WTC11 (cell line): ENCODE measurements at regions not wholly inside any gene's neighbourhood (a gene's known extent, or its start where the extent isn't known, plus 50 kb on each side); places are given as distances from the start of the nearest gene placed in this dataset.

Source experiments
- ATAC-seq: fragments of 200-7000 bp; cut with Tn5 transposase; 2 replicates; pipeline ENCODE4 v1.10.0; 2021; ENCODE audit warnings: mild to moderate bottlenecking, moderate library complexity
- CTCF ChIA-PET: fragments of 300-600 bp; sonication (Branson Sonifier 250); formaldehyde crosslinking; loops from one replicate; lab custom pipeline; 2021; ENCODE audit warnings: antibody characterized with exemption; lab: Charles Lee
- POLR2A ChIA-PET: fragments of 350-600 bp; sonication (Branson Sonifier 250); formaldehyde crosslinking; loops from one replicate; lab custom pipeline; 2021; ENCODE audit warnings: antibody characterized with exemption; lab: Charles Lee
- DNase-seq: peaks from one replicate; pipeline ENCODE4 v3.0.0; 2021; ENCODE audit warnings: low spot score
- H3K27ac Mint-ChIP-seq: 2 replicates; pipeline ENCODE4 v1.8.0; 2021; ENCODE audit warnings: mixed read lengths
- H3K27me3 Mint-ChIP-seq: 2 replicates; pipeline ENCODE4 v1.8.0; 2021; ENCODE audit warnings: low read depth, mild to moderate bottlenecking, moderate library complexity, mixed read lengths
- H3K36me3 Mint-ChIP-seq: 2 replicates; pipeline ENCODE4 v1.8.0; 2021; ENCODE audit warnings: mixed read lengths
- H3K4me1 Mint-ChIP-seq: 2 replicates; pipeline ENCODE4 v1.8.0; 2022; ENCODE audit warnings: mixed read lengths
- H3K4me3 Mint-ChIP-seq: 2 replicates; pipeline ENCODE4 v1.8.0; 2021; ENCODE audit warnings: mild to moderate bottlenecking, moderate library complexity, mixed read lengths
- H3K9me3 Mint-ChIP-seq: 2 replicates; pipeline ENCODE4 v1.8.0; 2021; ENCODE audit warnings: mixed read lengths
- CREM ChIP-seq: sonication (generic); formaldehyde crosslinking; IDR thresholded peaks from 2 replicates; pipeline ENCODE4 v1.8.1; 2022; ENCODE audit warnings: mild to moderate bottlenecking, missing genetic modification reagents, moderate library complexity
- ELF4 ChIP-seq: sonication (generic); formaldehyde crosslinking; IDR thresholded peaks from 2 replicates; pipeline ENCODE4 v1.8.1; 2022; ENCODE audit warnings: low read depth, mild to moderate bottlenecking, moderate library complexity, missing genetic modification reagents
- EMX1 ChIP-seq: fragments of 250-450 bp; sonication (Bioruptor Pico); IDR thresholded peaks from 2 replicates; pipeline ENCODE4 v1.8.0; 2021; ENCODE audit warnings: mild to moderate bottlenecking
- FOXJ3 ChIP-seq: sonication (generic); formaldehyde crosslinking; IDR thresholded peaks from 2 replicates; pipeline ENCODE4 v1.9.0; 2021; ENCODE audit warnings: missing genetic modification reagents, mild to moderate bottlenecking, borderline replicate concordance
- FOXP1 ChIP-seq: sonication (generic); formaldehyde crosslinking; IDR thresholded peaks from 2 replicates; pipeline ENCODE4 v1.8.0; 2022; ENCODE audit warnings: missing genetic modification reagents, mild to moderate bottlenecking, moderate library complexity, borderline replicate concordance
- JAZF1 ChIP-seq: fragments of 250-450 bp; sonication (Bioruptor Pico); IDR thresholded peaks from 2 replicates; pipeline ENCODE4 v1.9.0; 2021; ENCODE audit warnings: moderate library complexity, mild to moderate bottlenecking, inconsistent platforms
- OVOL2 ChIP-seq: fragments of 250-450 bp; sonication (Bioruptor Pico); IDR thresholded peaks from 2 replicates; pipeline ENCODE4 v1.9.0; 2021; ENCODE audit warnings: mild to moderate bottlenecking, borderline replicate concordance
- RELA ChIP-seq: sonication (generic); formaldehyde crosslinking; IDR thresholded peaks from 2 replicates; pipeline ENCODE4 v1.8.1; 2022; ENCODE audit warnings: missing genetic modification reagents, mild to moderate bottlenecking, borderline replicate concordance
- RORB ChIP-seq: fragments of 250-450 bp; sonication (Bioruptor Pico); IDR thresholded peaks from 2 replicates; pipeline ENCODE4 v1.9.0; 2021; ENCODE audit warnings: mild to moderate bottlenecking
- SMAD3 ChIP-seq: sonication (generic); formaldehyde crosslinking; IDR thresholded peaks from 2 replicates; pipeline ENCODE4 v1.8.0; 2022; ENCODE audit warnings: missing genetic modification reagents, mild to moderate bottlenecking, borderline replicate concordance
- SMAD4 ChIP-seq: sonication (generic); formaldehyde crosslinking; IDR thresholded peaks from 2 replicates; pipeline ENCODE4 v1.8.0; 2022; ENCODE audit warnings: mild to moderate bottlenecking, missing genetic modification reagents
- SP1 ChIP-seq: sonication (generic); formaldehyde crosslinking; conservative IDR thresholded peaks from 2 replicates; pipeline ENCODE4 v1.8.1; 2022; ENCODE audit warnings: missing genetic modification reagents
- TEAD1 ChIP-seq: sonication (generic); formaldehyde crosslinking; IDR thresholded peaks from 2 replicates; pipeline ENCODE4 v1.8.0; 2022; ENCODE audit warnings: mild to moderate bottlenecking, missing genetic modification reagents
- TEAD4 ChIP-seq: sonication (generic); formaldehyde crosslinking; IDR thresholded peaks from 2 replicates; pipeline ENCODE4 v1.8.0; 2022; ENCODE audit warnings: mild to moderate bottlenecking, missing genetic modification reagents
- ZBTB21 ChIP-seq: sonication (generic); formaldehyde crosslinking; IDR thresholded peaks from 2 replicates; pipeline ENCODE4 v1.8.1; 2023; ENCODE audit warnings: mild to moderate bottlenecking, missing genetic modification reagents, borderline replicate concordance
- ZNF219 ChIP-seq: sonication (generic); formaldehyde crosslinking; IDR thresholded peaks from 2 replicates; pipeline ENCODE4 v1.8.0; 2023; ENCODE audit warnings: missing genetic modification reagents, mild to moderate bottlenecking, borderline replicate concordance
- TF ChIP-seq, protein P1 (sequence below): fragments of 250-450 bp; sonication (Bioruptor Pico); conservative IDR thresholded peaks from 2 replicates; pipeline ENCODE4 v1.9.0; 2021; ENCODE audit warnings: mild to moderate bottlenecking
- TF ChIP-seq, protein P2 (sequence below): sonication (generic); formaldehyde crosslinking; IDR thresholded peaks from 2 replicates; pipeline ENCODE4 v1.8.1; 2023; ENCODE audit warnings: mild to moderate bottlenecking, missing genetic modification reagents, moderate library complexity
- TF ChIP-seq, protein P3 (sequence below): sonication (generic); formaldehyde crosslinking; IDR thresholded peaks from 2 replicates; pipeline ENCODE4 v1.8.1; 2023; ENCODE audit warnings: mild to moderate bottlenecking, missing genetic modification reagents, borderline replicate concordance
- TF ChIP-seq, protein P4 (sequence below): fragments of 250-450 bp; sonication (Bioruptor Pico); IDR thresholded peaks from 2 replicates; pipeline ENCODE4 v1.9.0; 2021; ENCODE audit warnings: mild to moderate bottlenecking
- TF ChIP-seq, protein P5 (sequence below): sonication (generic); formaldehyde crosslinking; IDR thresholded peaks from 2 replicates; pipeline ENCODE4 v1.8.1; 2022; ENCODE audit warnings: low read depth, missing genetic modification reagents, borderline replicate concordance

DNA sequence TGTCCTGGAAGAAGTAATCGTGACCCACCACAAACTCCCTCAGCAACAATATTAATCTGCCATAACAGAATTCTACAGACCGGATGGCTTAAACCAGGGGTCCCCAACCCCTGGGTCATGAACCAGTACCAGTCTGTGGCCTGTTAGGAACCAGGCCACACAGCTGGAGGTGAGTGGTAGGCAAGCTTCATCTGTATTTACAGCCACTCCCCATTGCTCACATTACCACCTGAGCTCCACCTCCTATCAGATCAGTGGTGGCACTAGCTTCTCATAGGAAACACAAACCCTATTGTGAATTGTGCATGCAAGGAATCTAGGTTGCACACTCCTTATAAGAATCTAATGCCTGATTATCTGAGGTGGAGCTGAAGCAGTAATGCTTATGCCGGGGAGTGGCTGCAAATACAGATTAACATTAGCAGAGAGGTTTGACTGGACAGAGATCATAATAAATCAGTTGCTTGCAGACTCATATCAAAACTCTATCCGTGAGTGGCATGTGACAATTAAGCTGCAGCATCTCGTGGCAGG, 74.5 kb downstream of the NOG start (continued):
- TF ChIP-seq, protein P1, sequence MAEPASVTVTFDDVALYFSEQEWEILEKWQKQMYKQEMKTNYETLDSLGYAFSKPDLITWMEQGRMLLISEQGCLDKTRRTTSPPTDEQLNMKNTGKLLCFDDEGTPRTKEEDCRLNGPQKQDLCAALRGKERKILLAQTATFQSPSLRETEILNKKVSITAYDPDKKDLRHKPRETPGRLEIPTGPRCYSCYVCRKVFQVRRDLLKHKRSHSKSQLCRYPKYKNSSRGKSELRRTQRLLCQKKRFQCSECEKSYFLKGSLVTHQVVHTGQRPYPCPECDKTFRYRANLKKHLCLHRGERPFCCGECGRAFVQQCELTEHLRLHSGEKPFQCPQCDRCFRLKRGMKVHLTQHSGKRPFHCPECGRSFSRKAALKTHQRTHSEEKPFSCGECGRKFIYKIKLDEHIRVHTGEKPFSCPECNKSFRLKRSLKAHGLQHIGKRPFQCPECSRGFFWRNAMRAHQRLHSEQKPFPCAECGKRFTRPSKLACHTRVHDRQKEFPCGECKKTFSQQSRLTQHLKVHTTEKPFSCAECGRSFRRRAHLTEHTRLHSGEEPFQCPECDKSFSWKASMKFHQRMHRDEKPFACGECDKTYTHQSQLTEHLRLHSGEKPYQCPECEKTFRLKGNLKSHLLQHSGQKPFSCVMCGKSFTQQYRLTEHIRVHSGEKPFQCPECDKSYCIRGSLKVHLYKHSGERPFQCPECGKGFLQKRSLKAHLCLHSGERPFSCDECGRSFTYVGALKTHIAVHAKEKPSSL: no peak
- TF ChIP-seq RELA (CRISPR knock-in tag) (no peak), ZNF219 (no peak), RORB (CRISPR knock-in tag) (no peak), TEAD4 (CRISPR knock-in tag) (no peak), SMAD4 (CRISPR knock-in tag) (no peak)
- TF ChIP-seq, protein P2, sequence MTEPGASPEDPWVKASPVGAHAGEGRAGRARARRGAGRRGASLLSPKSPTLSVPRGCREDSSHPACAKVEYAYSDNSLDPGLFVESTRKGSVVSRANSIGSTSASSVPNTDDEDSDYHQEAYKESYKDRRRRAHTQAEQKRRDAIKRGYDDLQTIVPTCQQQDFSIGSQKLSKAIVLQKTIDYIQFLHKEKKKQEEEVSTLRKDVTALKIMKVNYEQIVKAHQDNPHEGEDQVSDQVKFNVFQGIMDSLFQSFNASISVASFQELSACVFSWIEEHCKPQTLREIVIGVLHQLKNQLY: no peak
- TF ChIP-seq, protein P3, sequence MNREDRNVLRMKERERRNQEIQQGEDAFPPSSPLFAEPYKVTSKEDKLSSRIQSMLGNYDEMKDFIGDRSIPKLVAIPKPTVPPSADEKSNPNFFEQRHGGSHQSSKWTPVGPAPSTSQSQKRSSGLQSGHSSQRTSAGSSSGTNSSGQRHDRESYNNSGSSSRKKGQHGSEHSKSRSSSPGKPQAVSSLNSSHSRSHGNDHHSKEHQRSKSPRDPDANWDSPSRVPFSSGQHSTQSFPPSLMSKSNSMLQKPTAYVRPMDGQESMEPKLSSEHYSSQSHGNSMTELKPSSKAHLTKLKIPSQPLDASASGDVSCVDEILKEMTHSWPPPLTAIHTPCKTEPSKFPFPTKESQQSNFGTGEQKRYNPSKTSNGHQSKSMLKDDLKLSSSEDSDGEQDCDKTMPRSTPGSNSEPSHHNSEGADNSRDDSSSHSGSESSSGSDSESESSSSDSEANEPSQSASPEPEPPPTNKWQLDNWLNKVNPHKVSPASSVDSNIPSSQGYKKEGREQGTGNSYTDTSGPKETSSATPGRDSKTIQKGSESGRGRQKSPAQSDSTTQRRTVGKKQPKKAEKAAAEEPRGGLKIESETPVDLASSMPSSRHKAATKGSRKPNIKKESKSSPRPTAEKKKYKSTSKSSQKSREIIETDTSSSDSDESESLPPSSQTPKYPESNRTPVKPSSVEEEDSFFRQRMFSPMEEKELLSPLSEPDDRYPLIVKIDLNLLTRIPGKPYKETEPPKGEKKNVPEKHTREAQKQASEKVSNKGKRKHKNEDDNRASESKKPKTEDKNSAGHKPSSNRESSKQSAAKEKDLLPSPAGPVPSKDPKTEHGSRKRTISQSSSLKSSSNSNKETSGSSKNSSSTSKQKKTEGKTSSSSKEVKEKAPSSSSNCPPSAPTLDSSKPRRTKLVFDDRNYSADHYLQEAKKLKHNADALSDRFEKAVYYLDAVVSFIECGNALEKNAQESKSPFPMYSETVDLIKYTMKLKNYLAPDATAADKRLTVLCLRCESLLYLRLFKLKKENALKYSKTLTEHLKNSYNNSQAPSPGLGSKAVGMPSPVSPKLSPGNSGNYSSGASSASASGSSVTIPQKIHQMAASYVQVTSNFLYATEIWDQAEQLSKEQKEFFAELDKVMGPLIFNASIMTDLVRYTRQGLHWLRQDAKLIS (CRISPR knock-in tag): no peak
- TF ChIP-seq, all 79 proteins: peak for 0

DNA sequence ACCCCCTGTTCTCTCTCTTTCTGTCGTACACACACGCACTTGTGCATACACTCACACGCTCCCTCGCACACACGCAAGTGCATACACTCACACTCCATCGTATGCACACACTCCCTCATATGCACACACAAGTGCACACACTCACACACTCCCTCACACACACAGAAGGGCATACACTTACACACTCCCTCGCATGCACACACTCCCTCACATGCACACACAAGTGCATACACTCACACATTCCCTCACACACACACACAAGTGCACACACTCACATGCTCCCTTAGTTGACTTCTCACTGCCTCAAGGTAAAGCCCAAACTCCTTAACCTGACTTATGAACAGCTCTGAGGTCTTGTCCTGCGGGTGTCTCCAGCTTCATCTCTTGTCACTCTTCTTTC, 78.7 kb downstream of the NOG start:
- no peak for TF ChIP-seq OVOL2 (CRISPR knock-in tag)
- TF ChIP-seq FOXJ3 (CRISPR knock-in tag): no peak
- no peak for TF ChIP-seq TEAD1
- TF ChIP-seq, protein P3 (CRISPR knock-in tag): no peak
- no peaks in the 10 kb centered on the region for H3K4me1 Mint-ChIP-seq

DNA sequence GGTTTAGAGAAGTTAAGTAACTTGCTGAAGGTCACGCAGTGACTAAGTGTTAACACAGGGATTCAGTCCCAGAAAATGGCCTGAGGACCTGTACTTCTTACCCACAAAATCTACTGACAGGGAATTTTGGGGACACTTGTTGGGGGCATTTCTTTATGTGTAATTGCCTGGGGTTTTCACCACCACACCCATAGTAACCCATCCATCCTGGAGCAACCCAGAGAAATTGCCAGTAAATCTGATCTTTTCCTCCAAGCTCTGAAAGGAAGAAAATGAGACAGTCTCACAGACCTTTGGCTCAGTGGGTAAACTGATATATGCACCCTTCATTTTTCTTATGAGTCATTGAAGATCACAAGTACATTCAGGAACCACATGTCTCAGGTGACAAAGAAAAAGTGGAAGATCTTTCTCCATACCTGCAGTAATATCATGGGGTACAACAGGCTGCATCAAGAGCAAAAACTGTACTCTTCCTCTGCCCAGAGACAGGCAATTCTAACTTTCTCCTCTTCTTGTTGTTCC, 81.0 kb downstream of the NOG start:
- no peak for TF ChIP-seq FOXP1 (CRISPR knock-in tag)
- TF ChIP-seq JAZF1: no peak
- no peak for TF ChIP-seq SP1 (CRISPR knock-in tag)
- TF ChIP-seq EMX1 (CRISPR knock-in tag): no peak
- TF ChIP-seq, protein P4, sequence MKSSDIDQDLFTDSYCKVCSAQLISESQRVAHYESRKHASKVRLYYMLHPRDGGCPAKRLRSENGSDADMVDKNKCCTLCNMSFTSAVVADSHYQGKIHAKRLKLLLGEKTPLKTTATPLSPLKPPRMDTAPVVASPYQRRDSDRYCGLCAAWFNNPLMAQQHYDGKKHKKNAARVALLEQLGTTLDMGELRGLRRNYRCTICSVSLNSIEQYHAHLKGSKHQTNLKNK (CRISPR knock-in tag): no peak
- no peak for TF ChIP-seq ZBTB21 (CRISPR knock-in tag)
- TF ChIP-seq ELF4 (CRISPR knock-in tag): no peak
- TF ChIP-seq TEAD1: no peak
- no peak for TF ChIP-seq CREM
- TF ChIP-seq SMAD3 (CRISPR knock-in tag): no peak
- TF ChIP-seq, protein P5, sequence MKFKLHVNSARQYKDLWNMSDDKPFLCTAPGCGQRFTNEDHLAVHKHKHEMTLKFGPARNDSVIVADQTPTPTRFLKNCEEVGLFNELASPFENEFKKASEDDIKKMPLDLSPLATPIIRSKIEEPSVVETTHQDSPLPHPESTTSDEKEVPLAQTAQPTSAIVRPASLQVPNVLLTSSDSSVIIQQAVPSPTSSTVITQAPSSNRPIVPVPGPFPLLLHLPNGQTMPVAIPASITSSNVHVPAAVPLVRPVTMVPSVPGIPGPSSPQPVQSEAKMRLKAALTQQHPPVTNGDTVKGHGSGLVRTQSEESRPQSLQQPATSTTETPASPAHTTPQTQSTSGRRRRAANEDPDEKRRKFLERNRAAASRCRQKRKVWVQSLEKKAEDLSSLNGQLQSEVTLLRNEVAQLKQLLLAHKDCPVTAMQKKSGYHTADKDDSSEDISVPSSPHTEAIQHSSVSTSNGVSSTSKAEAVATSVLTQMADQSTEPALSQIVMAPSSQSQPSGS: no peak
- H3K4me3 Mint-ChIP-seq: no peak overlapping the region
- H3K36me3 Mint-ChIP-seq: no peaks in the 10 kb centered on the region
- peaks cover 7% of the 10 kb centered on the region for H3K27me3 Mint-ChIP-seq
- H3K9me3 Mint-ChIP-seq: peaks cover 12% of the 10 kb centered on the region
- POLR2A ChIA-PET: no interaction called here
- ATAC-seq (no peak), DNase-seq (no peak)
- peaks cover 9% of the 10 kb centered on the region for H3K4me1 Mint-ChIP-seq
- no peak overlapping the region for H3K27ac Mint-ChIP-seq
- CTCF ChIA-PET: interaction anchor here (1.1 kb wide), 1 partner anchor 81 kb away, joined by 4 read pairs; the partner anchor contains the start of gene NOG

More for the DNA sequence above, 78.7 kb downstream of the NOG start:
- Mint-ChIP-seq H3K27ac (no peak overlapping the region), H3K9me3 (peaks cover 17% of the 10 kb centered on the region), H3K4me3 (no peak overlapping the region), H3K27me3 (peaks cover 7% of the 10 kb centered on the region), H3K36me3 (no peaks in the 10 kb centered on the region)
- POLR2A ChIA-PET: interaction anchor here (0.7 kb wide), 1 partner anchor 78 kb away, joined by 7 read pairs; no protein-coding TSS in a partner anchor
- DNase-seq (no peak), ATAC-seq (no peak)
- CTCF ChIA-PET: interaction anchor here (1.1 kb wide), 1 partner anchor 43 kb away, joined by 3 read pairs; no protein-coding TSS in a partner anchor
